ENCODE measurements at regions not wholly inside any gene's neighbourhood (a gene's known extent, or its start where the extent isn't known, plus 50 kb on each side); places are given as distances from the start of the nearest gene placed in this dataset.

DNA sequence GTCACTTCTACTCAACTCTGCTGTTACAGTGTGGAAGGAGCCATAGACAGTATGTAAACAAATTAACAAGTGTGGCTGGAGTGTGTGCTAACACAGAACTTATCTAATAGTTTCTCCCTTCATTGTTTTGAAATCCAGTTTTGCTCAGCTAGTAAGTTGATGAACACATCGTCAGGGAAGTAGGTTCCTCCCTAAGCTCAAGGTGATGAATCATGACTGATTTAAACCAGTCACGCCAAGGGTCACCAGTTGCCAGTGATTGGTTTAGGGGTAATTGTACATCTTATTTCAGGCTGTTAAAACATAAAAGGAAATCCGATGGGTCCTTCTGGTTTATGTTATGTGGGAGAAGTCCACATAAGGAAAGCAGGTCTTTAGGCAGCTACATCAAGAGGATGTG, 97.0 kb upstream of the CHODL start:
- no peak overlapping the region for H3K4me3 ChIP-seq (ENCODE audit: low read depth, low read length)
- TF ChIP-seq, protein P1, sequence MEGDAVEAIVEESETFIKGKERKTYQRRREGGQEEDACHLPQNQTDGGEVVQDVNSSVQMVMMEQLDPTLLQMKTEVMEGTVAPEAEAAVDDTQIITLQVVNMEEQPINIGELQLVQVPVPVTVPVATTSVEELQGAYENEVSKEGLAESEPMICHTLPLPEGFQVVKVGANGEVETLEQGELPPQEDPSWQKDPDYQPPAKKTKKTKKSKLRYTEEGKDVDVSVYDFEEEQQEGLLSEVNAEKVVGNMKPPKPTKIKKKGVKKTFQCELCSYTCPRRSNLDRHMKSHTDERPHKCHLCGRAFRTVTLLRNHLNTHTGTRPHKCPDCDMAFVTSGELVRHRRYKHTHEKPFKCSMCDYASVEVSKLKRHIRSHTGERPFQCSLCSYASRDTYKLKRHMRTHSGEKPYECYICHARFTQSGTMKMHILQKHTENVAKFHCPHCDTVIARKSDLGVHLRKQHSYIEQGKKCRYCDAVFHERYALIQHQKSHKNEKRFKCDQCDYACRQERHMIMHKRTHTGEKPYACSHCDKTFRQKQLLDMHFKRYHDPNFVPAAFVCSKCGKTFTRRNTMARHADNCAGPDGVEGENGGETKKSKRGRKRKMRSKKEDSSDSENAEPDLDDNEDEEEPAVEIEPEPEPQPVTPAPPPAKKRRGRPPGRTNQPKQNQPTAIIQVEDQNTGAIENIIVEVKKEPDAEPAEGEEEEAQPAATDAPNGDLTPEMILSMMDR (IDR thresholded peaks at IDR 0.05; ENCODE audit: low read depth, low read length) = no peak
- TF ChIP-seq MYC (IDR thresholded peaks at IDR 0.05; ENCODE audit: low read depth, low read length) = no peak
- TF ChIP-seq MAX (IDR thresholded peaks at IDR 0.05; ENCODE audit: low read depth, low read length) = no peak
- no peak for TF ChIP-seq POLR2A (IDR thresholded peaks at IDR 0.05; ENCODE audit: extremely low read depth, insufficient read length)
- DNase-seq (ENCODE audit: low read depth) = no peak

- H3K4me3 ChIP-seq (ENCODE audit: low read depth, low read length) = no peak overlapping the region
- TF ChIP-seq MYC (IDR thresholded peaks at IDR 0.05; ENCODE audit: low read depth, low read length) (no peak), MAX (IDR thresholded peaks at IDR 0.05; ENCODE audit: low read depth, low read length) (no peak), POLR2A (IDR thresholded peaks at IDR 0.05; ENCODE audit: extremely low read depth, insufficient read length) (no peak)
- TF ChIP-seq, protein P1 (IDR thresholded peaks at IDR 0.05; ENCODE audit: low read depth, low read length) = no peak
- no peak for DNase-seq (ENCODE audit: low read depth)
Observed at GRCh38 chr21:18146820-18147219, 97.8 kb upstream of the CHODL start.

DNA sequence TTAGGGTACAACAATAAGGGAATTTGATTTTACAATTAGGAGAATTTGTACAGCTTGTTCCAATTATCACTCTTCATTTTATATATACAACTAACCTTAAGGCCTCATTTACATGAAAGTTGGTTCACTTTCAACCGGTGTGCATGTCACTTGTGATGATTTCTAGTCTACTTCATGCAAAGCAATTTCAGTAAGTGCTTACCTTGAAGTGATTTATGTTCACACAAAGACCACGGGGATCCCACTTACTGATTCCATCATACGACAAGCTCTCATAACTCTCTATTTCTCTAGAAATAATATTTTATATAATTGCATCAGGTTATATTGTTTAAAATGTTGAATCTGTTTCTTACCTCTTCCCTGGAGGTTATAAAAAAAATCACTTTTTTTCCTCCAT, 100.3 kb upstream of the CHODL start:
- TF ChIP-seq, protein P1 (IDR thresholded peaks at IDR 0.05; ENCODE audit: low read depth, low read length) = no peak
- TF ChIP-seq MAX (IDR thresholded peaks at IDR 0.05; ENCODE audit: low read depth, low read length) (no peak), POLR2A (IDR thresholded peaks at IDR 0.05; ENCODE audit: extremely low read depth, insufficient read length) (no peak), MYC (IDR thresholded peaks at IDR 0.05; ENCODE audit: low read depth, low read length) (no peak)
- no peak for DNase-seq (ENCODE audit: low read depth)
- H3K4me3 ChIP-seq (ENCODE audit: low read depth, low read length) = no peak overlapping the region

DNA sequence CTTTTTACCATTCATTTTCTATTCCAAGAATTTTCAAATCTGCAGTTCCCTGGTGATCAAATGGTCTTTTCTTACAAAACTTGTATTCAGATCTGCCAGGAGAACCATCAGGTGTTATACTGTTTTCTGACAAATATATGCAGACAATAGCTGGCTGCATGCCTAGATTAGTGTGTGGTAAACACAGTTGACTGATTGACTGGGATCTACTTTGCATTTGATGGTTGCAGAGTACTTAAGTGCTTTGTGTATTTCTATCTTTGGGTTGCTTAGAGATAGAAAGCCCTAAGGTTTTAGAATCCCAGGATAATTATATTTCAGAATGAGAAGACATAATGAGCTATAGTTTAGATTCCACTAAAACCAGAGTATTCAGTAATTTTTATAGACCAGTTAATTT, 102.0 kb upstream of the CHODL start:
- H3K4me3 ChIP-seq (ENCODE audit: low read depth, low read length) = no peak overlapping the region
- no peak for DNase-seq (ENCODE audit: low read depth)
- TF ChIP-seq POLR2A (IDR thresholded peaks at IDR 0.05; ENCODE audit: extremely low read depth, insufficient read length) = no peak
- TF ChIP-seq, protein P1 (IDR thresholded peaks at IDR 0.05; ENCODE audit: low read depth, low read length) = no peak
- no peak for TF ChIP-seq MYC (IDR thresholded peaks at IDR 0.05; ENCODE audit: low read depth, low read length)
- no peak for TF ChIP-seq MAX (IDR thresholded peaks at IDR 0.05; ENCODE audit: low read depth, low read length)

DNA sequence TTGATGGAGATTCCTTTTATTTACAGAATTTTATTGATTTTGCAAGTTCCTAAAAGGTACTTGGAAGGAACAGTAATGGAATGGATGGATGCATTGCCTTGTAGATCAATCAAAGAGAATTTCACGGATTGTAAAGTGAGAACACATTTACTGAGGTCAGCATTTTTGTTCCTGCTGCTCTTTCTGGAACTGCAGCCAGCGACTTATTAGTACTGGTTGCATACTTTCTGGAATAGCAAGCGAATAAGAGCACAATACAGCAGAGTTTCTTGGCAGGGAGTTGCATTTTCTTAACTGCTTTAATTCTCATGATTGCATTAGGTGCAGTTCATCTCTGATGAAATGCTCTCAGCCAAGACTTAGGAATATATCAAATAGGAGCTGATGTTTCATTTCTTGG, 106.1 kb upstream of the CHODL start:
- DNase-seq (ENCODE audit: low read depth) = no peak
- TF ChIP-seq, protein P1 (IDR thresholded peaks at IDR 0.05; ENCODE audit: low read depth, low read length) = no peak
- TF ChIP-seq MYC (IDR thresholded peaks at IDR 0.05; ENCODE audit: low read depth, low read length) (no peak), POLR2A (IDR thresholded peaks at IDR 0.05; ENCODE audit: extremely low read depth, insufficient read length) (no peak), MAX (IDR thresholded peaks at IDR 0.05; ENCODE audit: low read depth, low read length) (no peak)
- H3K4me3 ChIP-seq (ENCODE audit: low read depth, low read length) = no peak overlapping the region

GRCh38 chr21:18129526-18129925, 115.1 kb upstream of the CHODL start:
- no peak for TF ChIP-seq MYC (IDR thresholded peaks at IDR 0.05; ENCODE audit: low read depth, low read length)
- no peak for TF ChIP-seq MAX (IDR thresholded peaks at IDR 0.05; ENCODE audit: low read depth, low read length)
- TF ChIP-seq, protein P1 (IDR thresholded peaks at IDR 0.05; ENCODE audit: low read depth, low read length) = no peak
- no peak for TF ChIP-seq POLR2A (IDR thresholded peaks at IDR 0.05; ENCODE audit: extremely low read depth, insufficient read length)
- DNase-seq (ENCODE audit: low read depth) = no peak
- H3K4me3 ChIP-seq (ENCODE audit: low read depth, low read length) = no peak overlapping the region
